ENCODE measurements at regions not wholly inside any gene's neighbourhood (a gene's known extent, or its start where the extent isn't known, plus 50 kb on each side); places are given as distances from the start of the nearest gene placed in this dataset.

- TF ChIP-seq CTCF (IDR thresholded peaks at IDR 0.05): no peak
- no peak for TF ChIP-seq POLR2AphosphoS5 (IDR thresholded peaks at IDR 0.05)
- TF ChIP-seq EP300 (IDR thresholded peaks at IDR 0.05): no peak
These were observed 115.5 kb upstream of the ALDH1A3 start for GRCh38 chr15:100763835-100764750.
